Esophagus muscularis mucosa (tissue), 4 donors: ENCODE measurements at regions not wholly inside any gene's neighbourhood (a gene's known extent, or its start where the extent isn't known, plus 50 kb on each side); places are given as distances from the start of the nearest gene placed in this dataset.

Experiments
- CTCF ChIP-seq, 3 experiments: fragments of 200-600 bp in 2 of 3; fragments of 450-650 bp in 1 of 3; sonication (generic) in 2 of 3; IDR thresholded peaks; one replicate each; pipeline ENCODE4 v1.5.1; 2017 to 2019; ENCODE audit warnings: antibody characterized with exemption in 3 of 3, mild to moderate bottlenecking in 2 of 3, moderate library complexity in 1 of 3
- EP300 ChIP-seq: sonication (generic); formaldehyde crosslinking; IDR thresholded peaks from one replicate; pipeline ENCODE4 v1.6.1; 2017; ENCODE audit warnings: antibody characterized with exemption
- POLR2A ChIP-seq: fragments of 450-650 bp; IDR thresholded peaks from one replicate; pipeline ENCODE4 v1.6.1; 2017; ENCODE audit warnings: antibody characterized with exemption, moderate library complexity, mild to moderate bottlenecking, low read depth
- POLR2AphosphoS5 ChIP-seq, 2 donors: sonication (generic); formaldehyde crosslinking; IDR thresholded peaks; one replicate each; pipeline ENCODE4 v1.6.1; 2017; ENCODE audit warnings: antibody characterized with exemption in 2 of 2

DNA sequence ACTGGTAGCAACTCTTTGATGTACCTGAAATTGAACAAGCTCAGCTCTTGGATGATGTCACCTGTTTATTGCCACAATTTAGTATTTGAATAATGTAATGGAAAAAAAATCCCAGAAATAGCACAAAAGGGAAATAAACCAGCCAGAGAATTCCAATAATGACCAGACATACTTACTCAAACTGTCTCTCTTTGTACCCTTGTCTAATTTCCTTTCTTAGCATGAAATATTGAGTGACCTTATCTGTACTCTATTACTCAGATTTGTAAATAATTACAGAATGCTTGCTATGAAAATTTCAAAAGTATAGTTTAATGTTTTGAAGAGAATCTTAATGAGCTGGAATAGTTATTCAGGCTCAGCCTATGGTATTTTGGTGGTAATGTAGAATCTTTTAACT lies 555.4 kb upstream of the SGO1 start:
- TF ChIP-seq POLR2AphosphoS5 (IDR thresholded peaks at IDR 0.05) (no peak), CTCF (IDR thresholded peaks at IDR 0.05) (no peak), EP300 (no peak), POLR2A (no peak)
